Pancreas (tissue), 10 donors: ENCODE measurements at regions not wholly inside any gene's neighbourhood (a gene's known extent, or its start where the extent isn't known, plus 50 kb on each side); places are given as distances from the start of the nearest gene placed in this dataset.

Experiments
- ATAC-seq, 4 donors: fragments of 200-7000 bp; cut with Tn5 transposase; one replicate each; pipeline versions ENCODE4 v1.8.0 to v1.9.1; 2020; ENCODE audit warnings: mild to moderate bottlenecking in 4 of 4, moderate library complexity in 4 of 4
- DNase-seq, 6 donors: peaks; one replicate each; pipeline ENCODE4 v3.0.0-alpha.2; 2020
- FAIRE-seq: peaks from 2 replicates; lab custom pipeline; 2012; peaks lifted over from hg19 to GRCh38; lab: Jason Lieb, UNC
- H3K27ac ChIP-seq, 4 donors: fragments of 200-600 bp; sonication (generic); 1 replicate in 3 of 4; 2 replicates in 1 of 4; pipeline versions ENCODE4 v1.5.0 to v1.8.0; 2020
- H3K27me3 ChIP-seq, 4 donors: fragments of 200-600 bp; one replicate each; pipeline ENCODE4 v1.8.0; 2021
- H3K36me3 ChIP-seq, 3 donors: fragments of 200-600 bp; sonication (generic) in 1 of 3; one replicate each; pipeline versions ENCODE4 v1.5.0 to v1.8.0; 2020 to 2021
- H3K4me1 ChIP-seq, 3 donors: fragments of 200-600 bp; one replicate each; pipeline ENCODE4 v1.8.0; 2021
- H3K4me3 ChIP-seq, 4 donors: fragments of 200-600 bp; sonication (generic) in 2 of 4; one replicate each; pipeline versions ENCODE4 v1.5.0 to v1.8.0; 2020 to 2021
- H3K9me3 ChIP-seq, 4 donors: fragments of 200-600 bp; one replicate each; pipeline ENCODE4 v1.8.0; 2021
- WGBS, 2 donors: extraction: QIAGEN DNeasy Blood & Tissue Kit; methylation state at CpG; one replicate each; pipeline ENCODE4 v1.1.7; 2013; 5-methylcytosine and 5-hydroxymethylcytosine counted together
- intact Hi-C, 3 donors: fragments of 100-400 bp; cut with DNase I; formaldehyde crosslinking; loops; one replicate each; pipeline versions ENCODE4 v1.11.1 to v1.14.2; 2022
- TF ChIP-seq, protein P1 (sequence below), 4 donors: fragments of 200-600 bp; sonication (generic) in 3 of 4; IDR thresholded peaks; one replicate each; pipeline versions ENCODE4 v1.5.0 to v1.8.0; 2021; ENCODE audit warnings: antibody characterized with exemption in 4 of 4
- donor health status: healthy with polysubstance abuse.
- donor health status: DM: no; HTN: no; CAD: no; lungs with moderate emphysema.
- donor health status: DM: no; HTN: no; CAD: no.
- donor health status: control.
- donor health status: control.
- donor health status: Bipolar disorder and iron deficiency.
- donor health status: DM: yes; HTN: yes; CAD: no.
- donor health status: DM: no; HTN: no; CAD: no.
- donor health status: DM: no; HTN: no; CAD: no.
- donor health status: DM: yes; HTN: yes; CAD: no.

DNA sequence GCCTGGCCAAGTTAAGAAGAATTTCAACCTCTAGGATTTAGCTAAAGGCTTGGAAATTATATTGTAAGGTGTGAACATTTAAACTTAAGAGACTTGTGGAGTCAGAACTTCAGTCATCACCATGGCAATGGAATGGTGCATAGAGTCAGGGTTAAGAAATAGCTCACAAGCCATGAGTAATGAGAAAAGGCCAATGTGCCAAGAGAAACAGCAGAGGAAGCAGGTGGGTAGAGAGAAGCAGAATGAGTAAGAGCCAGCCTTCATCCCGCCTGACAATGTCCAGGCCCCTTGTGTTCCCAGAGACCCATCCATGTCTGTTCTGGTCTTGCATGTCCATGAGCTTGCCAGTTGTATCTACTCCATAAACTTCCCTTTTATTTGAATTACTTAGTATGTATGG lies 62.6 kb upstream of the TBX20 start:
- ATAC-seq (no peak), FAIRE-seq (no peak), DNase-seq (no peak)
- H3K4me3 ChIP-seq, result no peak overlapping the region
- H3K27ac ChIP-seq, result no peak overlapping the region
- no peaks in the 10 kb centered on the region for H3K4me1 ChIP-seq
- H3K36me3 ChIP-seq, result no peaks in the 10 kb centered on the region
- TF ChIP-seq, protein P1, sequence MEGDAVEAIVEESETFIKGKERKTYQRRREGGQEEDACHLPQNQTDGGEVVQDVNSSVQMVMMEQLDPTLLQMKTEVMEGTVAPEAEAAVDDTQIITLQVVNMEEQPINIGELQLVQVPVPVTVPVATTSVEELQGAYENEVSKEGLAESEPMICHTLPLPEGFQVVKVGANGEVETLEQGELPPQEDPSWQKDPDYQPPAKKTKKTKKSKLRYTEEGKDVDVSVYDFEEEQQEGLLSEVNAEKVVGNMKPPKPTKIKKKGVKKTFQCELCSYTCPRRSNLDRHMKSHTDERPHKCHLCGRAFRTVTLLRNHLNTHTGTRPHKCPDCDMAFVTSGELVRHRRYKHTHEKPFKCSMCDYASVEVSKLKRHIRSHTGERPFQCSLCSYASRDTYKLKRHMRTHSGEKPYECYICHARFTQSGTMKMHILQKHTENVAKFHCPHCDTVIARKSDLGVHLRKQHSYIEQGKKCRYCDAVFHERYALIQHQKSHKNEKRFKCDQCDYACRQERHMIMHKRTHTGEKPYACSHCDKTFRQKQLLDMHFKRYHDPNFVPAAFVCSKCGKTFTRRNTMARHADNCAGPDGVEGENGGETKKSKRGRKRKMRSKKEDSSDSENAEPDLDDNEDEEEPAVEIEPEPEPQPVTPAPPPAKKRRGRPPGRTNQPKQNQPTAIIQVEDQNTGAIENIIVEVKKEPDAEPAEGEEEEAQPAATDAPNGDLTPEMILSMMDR (IDR thresholded peaks at IDR 0.05), result no peak
- intact Hi-C loops, result no loop called here
- WGBS, 2 donors, result 71 to 78% methylated on average over 1 of the region's 1 CpG
- H3K27me3 ChIP-seq, result no peaks in the 10 kb centered on the region
- no peaks in the 10 kb centered on the region for H3K9me3 ChIP-seq

- DNase-seq (no peak), ATAC-seq (no peak), FAIRE-seq (no peak)
- TF ChIP-seq, protein P1 (IDR thresholded peaks at IDR 0.05), result no peak
- Histone ChIP-seq H3K4me1 (no peaks in the 10 kb centered on the region), H3K4me3 (no peak overlapping the region), H3K36me3 (no peaks in the 10 kb centered on the region), H3K27me3 (no peaks in the 10 kb centered on the region), H3K9me3 (no peaks in the 10 kb centered on the region), H3K27ac (no peak overlapping the region)
- 82 to 84% methylated on average over 2 of the region's 2 CpGs for WGBS, 2 donors
- intact Hi-C loops, result no loop called here
These were observed 61.6 kb upstream of the TBX20 start for GRCh38 chr7:35315517-35315916.

DNA sequence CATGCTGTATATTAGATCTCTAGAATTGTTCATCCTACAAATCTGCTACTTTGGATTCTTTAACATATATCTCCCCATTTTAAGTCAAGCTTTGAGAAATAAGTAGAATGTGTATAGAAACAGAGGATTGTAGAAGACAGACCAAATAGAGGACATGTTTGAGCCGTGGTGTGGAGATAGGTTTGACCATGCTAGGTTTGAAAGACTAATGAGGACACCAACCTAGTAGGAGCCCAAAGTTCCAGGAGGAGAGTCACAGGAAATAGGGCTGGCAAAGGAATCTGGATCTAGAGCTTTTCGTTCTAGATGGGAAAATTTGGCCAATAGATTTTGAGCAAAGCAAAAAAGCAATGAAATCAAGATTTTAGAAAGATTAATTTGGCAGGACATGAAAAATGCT lies 60.5 kb upstream of the TBX20 start:
- intact Hi-C loops, result no loop called here
- no peak overlapping the region for H3K27ac ChIP-seq
- no peaks in the 10 kb centered on the region for H3K4me1 ChIP-seq
- ATAC-seq (no peak), DNase-seq (no peak), FAIRE-seq (no peak)
- TF ChIP-seq, protein P1 (IDR thresholded peaks at IDR 0.05), result no peak
- no peaks in the 10 kb centered on the region for H3K36me3 ChIP-seq
- no peaks in the 10 kb centered on the region for H3K27me3 ChIP-seq
- no peaks in the 10 kb centered on the region for H3K9me3 ChIP-seq
- H3K4me3 ChIP-seq, result no peak overlapping the region
- 45 to 55% methylated on average over 2 of the region's 2 CpGs for WGBS, 2 donors

DNA sequence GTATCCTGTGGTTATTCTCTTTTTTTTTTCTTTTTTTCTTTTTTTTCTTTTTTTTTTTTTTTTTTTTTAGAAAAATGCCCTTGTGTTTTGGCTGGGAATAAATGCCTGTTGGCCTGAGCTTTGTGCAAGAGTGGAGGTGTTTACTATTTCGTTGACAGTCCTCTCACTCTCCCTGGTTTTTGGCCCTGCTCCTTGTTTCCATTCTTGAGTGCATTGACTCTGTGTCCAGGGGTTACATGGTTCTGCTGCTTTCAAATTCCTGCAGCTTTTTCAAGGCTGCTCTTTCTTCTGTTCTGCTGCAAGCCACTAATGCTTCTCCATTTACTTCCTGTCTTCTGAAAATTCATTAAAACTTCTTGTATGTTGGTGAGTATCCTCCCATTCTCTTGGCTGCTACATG lies 59.7 kb upstream of the TBX20 start:
- no peaks in the 10 kb centered on the region for H3K27me3 ChIP-seq
- FAIRE-seq, result no peak
- TF ChIP-seq, protein P1 (IDR thresholded peaks at IDR 0.05), result no peak
- ATAC-seq, result no peak
- no peak for DNase-seq
- no peaks in the 10 kb centered on the region for H3K4me1 ChIP-seq
- no peak overlapping the region for H3K27ac ChIP-seq
- H3K4me3 ChIP-seq, result no peak overlapping the region
- no peaks in the 10 kb centered on the region for H3K36me3 ChIP-seq
- intact Hi-C loops, result no loop called here
- no peaks in the 10 kb centered on the region for H3K9me3 ChIP-seq
- 24 to 27% methylated on average over 1 of the region's 1 CpG for WGBS, 2 donors
